ENCODE measurements at regions not wholly inside any gene's neighbourhood (a gene's known extent, or its start where the extent isn't known, plus 50 kb on each side); places are given as distances from the start of the nearest gene placed in this dataset.

DNA sequence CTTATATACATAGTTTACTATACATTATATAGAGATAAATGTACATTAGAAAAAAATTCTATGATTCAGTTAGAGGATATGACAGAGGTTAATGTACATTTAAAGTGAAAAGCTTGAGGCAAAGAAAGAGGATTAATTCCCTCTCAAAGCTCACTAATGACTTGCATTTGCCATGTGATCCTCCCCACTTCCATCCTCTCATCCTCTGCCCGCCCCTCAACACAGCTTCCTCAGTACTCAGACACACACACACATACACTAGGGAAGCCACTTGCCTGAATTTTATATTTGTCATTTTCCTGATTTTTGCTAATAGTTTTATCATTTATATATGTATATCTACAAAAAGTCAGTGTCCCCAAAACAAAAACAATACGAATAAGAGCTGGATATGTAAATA, 764.5 kb downstream of the EFNA5 start:
- no peak for TF ChIP-seq CTCF (IDR thresholded peaks at IDR 0.05; ENCODE audit: borderline replicate concordance)
- H3K9me3 ChIP-seq (replicated peaks) = no peaks in the 10 kb centered on the region
- H3K27me3 ChIP-seq (ENCODE audit: low read depth) = no peaks in the 10 kb centered on the region
- H3K4me1 ChIP-seq = no peaks in the 10 kb centered on the region
- H3K4me3 ChIP-seq = no peak overlapping the region
- no peak for DNase-seq
- intact Hi-C loops (cut with micrococcal nuclease) = no loop called here
- H3K36me3 ChIP-seq = no peaks in the 10 kb centered on the region
- no peak overlapping the region for H3K27ac ChIP-seq (replicated peaks)

- Histone ChIP-seq H3K27ac (replicated peaks) (no peak overlapping the region), H3K9me3 (replicated peaks) (no peaks in the 10 kb centered on the region), H3K27me3 (ENCODE audit: low read depth) (no peaks in the 10 kb centered on the region), H3K4me1 (peaks cover 2% of the 10 kb centered on the region), H3K4me3 (no peak overlapping the region), H3K36me3 (no peaks in the 10 kb centered on the region)
- TF ChIP-seq CTCF (IDR thresholded peaks at IDR 0.05; ENCODE audit: borderline replicate concordance) = no peak
- DNase-seq = no peak
- intact Hi-C loops (cut with micrococcal nuclease) = no loop called here
Observed at GRCh38 chr5:106894964-106895363, 775.8 kb downstream of the EFNA5 start.

- Histone ChIP-seq H3K9me3 (replicated peaks) (no peaks in the 10 kb centered on the region), H3K27ac (replicated peaks) (no peak overlapping the region), H3K4me1 (no peaks in the 10 kb centered on the region), H3K36me3 (no peaks in the 10 kb centered on the region), H3K4me3 (no peak overlapping the region), H3K27me3 (ENCODE audit: low read depth) (no peaks in the 10 kb centered on the region)
- TF ChIP-seq CTCF (IDR thresholded peaks at IDR 0.05; ENCODE audit: borderline replicate concordance) = no peak
- intact Hi-C loops (cut with micrococcal nuclease) = no loop called here
- DNase-seq = no peak
Observed at GRCh38 chr5:106882035-106882434, 788.7 kb downstream of the EFNA5 start.

DNA sequence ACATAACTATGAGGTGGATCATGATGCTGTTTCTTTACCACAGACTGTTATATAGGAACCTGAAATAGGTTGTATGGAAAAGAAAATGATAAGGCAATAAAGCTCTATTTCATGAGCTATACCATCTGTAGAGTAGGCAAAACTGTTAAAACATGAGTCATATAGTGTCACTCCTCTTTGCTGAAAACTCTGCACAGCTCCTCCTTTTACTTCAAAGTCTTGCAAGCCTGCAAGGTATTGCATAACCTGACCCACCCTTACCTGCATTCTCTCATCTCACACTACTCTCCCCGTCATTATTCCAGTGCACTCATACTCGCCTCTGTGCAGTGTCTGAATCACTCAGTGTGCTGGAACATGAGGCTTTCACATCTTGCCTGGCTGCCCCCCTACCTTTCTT, 790.1 kb downstream of the EFNA5 start:
- H3K9me3 ChIP-seq (replicated peaks) = no peaks in the 10 kb centered on the region
- intact Hi-C loops (cut with micrococcal nuclease) = no loop called here
- H3K27me3 ChIP-seq (ENCODE audit: low read depth) = no peaks in the 10 kb centered on the region
- H3K4me3 ChIP-seq = no peak overlapping the region
- H3K36me3 ChIP-seq = no peaks in the 10 kb centered on the region
- no peaks in the 10 kb centered on the region for H3K4me1 ChIP-seq
- DNase-seq = no peak
- no peak for TF ChIP-seq CTCF (IDR thresholded peaks at IDR 0.05; ENCODE audit: borderline replicate concordance)
- no peak overlapping the region for H3K27ac ChIP-seq (replicated peaks)

- no peaks in the 10 kb centered on the region for H3K36me3 ChIP-seq
- TF ChIP-seq CTCF (IDR thresholded peaks at IDR 0.05; ENCODE audit: borderline replicate concordance) = no peak
- no peak for DNase-seq
- H3K27ac ChIP-seq (replicated peaks) = no peak overlapping the region
- no peaks in the 10 kb centered on the region for H3K9me3 ChIP-seq (replicated peaks)
- H3K4me3 ChIP-seq = no peak overlapping the region
- H3K4me1 ChIP-seq = no peaks in the 10 kb centered on the region
- H3K27me3 ChIP-seq (ENCODE audit: low read depth) = no peaks in the 10 kb centered on the region
- intact Hi-C loops (cut with micrococcal nuclease) = no loop called here
Observed at GRCh38 chr5:106877881-106878280, 792.9 kb downstream of the EFNA5 start.

GRCh38 chr5:106876665-106877194, 794.0 kb downstream of the EFNA5 start:
- intact Hi-C loops (cut with micrococcal nuclease) = no loop called here
- H3K4me1 ChIP-seq = no peaks in the 10 kb centered on the region
- DNase-seq = no peak
- H3K9me3 ChIP-seq (replicated peaks) = no peaks in the 10 kb centered on the region
- no peak for TF ChIP-seq CTCF (IDR thresholded peaks at IDR 0.05; ENCODE audit: borderline replicate concordance)
- no peaks in the 10 kb centered on the region for H3K27me3 ChIP-seq (ENCODE audit: low read depth)
- H3K36me3 ChIP-seq = no peaks in the 10 kb centered on the region
- no peak overlapping the region for H3K27ac ChIP-seq (replicated peaks)
- H3K4me3 ChIP-seq = no peak overlapping the region

All from left ventricle myocardium inferior (tissue), 1 donor.